H9 (cell line): ENCODE measurements at regions not wholly inside any gene's neighbourhood (a gene's known extent, or its start where the extent isn't known, plus 50 kb on each side); places are given as distances from the start of the nearest gene placed in this dataset.

Experiments used
- DNase-seq: peaks from one replicate; pipeline ENCODE4 v3.0.0-alpha.2; 2017
- H2AFZ ChIP-seq: one replicate; pipeline ENCODE4 v1.6.1; 2013; ENCODE audit warnings: mild to moderate bottlenecking, low read length, control low read depth, moderate library complexity
- H2AK5ac ChIP-seq: 2 replicates; pipeline ENCODE4 v1.6.1; 2013; ENCODE audit warnings: low read length, control low read depth, mixed read lengths; ENCODE audit not compliant: insufficient read length
- H2BK120ac ChIP-seq: one replicate; pipeline ENCODE4 v1.6.1; 2013; ENCODE audit warnings: low read depth, mild to moderate bottlenecking, low read length, control low read depth, inconsistent platforms; ENCODE audit not compliant: poor library complexity, severe bottlenecking
- H2BK12ac ChIP-seq: 2 replicates; pipeline ENCODE4 v1.6.1; 2013; ENCODE audit warnings: low read length, control low read depth, mixed read lengths, low read depth; ENCODE audit not compliant: insufficient read length
- H2BK15ac ChIP-seq: 2 replicates; pipeline ENCODE4 v1.6.1; 2013; ENCODE audit warnings: low read depth, low read length, control low read depth
- H2BK20ac ChIP-seq: one replicate; pipeline ENCODE4 v1.6.1; 2013; ENCODE audit warnings: low read depth, mild to moderate bottlenecking, low read length, control low read depth, inconsistent platforms; ENCODE audit not compliant: poor library complexity, severe bottlenecking
- H2BK5ac ChIP-seq: 2 replicates; pipeline ENCODE4 v1.6.1; 2013; ENCODE audit warnings: low read length, control low read depth, mixed read lengths; ENCODE audit not compliant: insufficient read length
- H3K14ac ChIP-seq: 2 replicates; pipeline ENCODE4 v1.6.1; 2013; ENCODE audit warnings: low read length, control low read depth; ENCODE audit not compliant: insufficient read depth
- H3K18ac ChIP-seq: 2 replicates; pipeline ENCODE4 v1.6.1; 2013; ENCODE audit warnings: low read depth, mild to moderate bottlenecking, mixed read lengths, low read length, control low read depth; ENCODE audit not compliant: insufficient read length
- H3K23ac ChIP-seq: 2 replicates; pipeline ENCODE4 v1.6.1; 2013; ENCODE audit warnings: low read length, control low read depth, mixed read lengths, low read depth; ENCODE audit not compliant: insufficient read length
- H3K23me2 ChIP-seq: 2 replicates; pipeline ENCODE4 v1.6.1; 2013; ENCODE audit warnings: low read depth, mild to moderate bottlenecking, mixed read lengths, low read length, control low read depth; ENCODE audit not compliant: insufficient read length, poor library complexity, severe bottlenecking
- H3K27ac ChIP-seq: 2 replicates; pipeline ENCODE4 v1.5.1; 2013; ENCODE audit warnings: low read length, control low read depth, mixed read lengths, low read depth; ENCODE audit not compliant: insufficient read length
- H3K27me3 ChIP-seq: 2 replicates; pipeline ENCODE4 v1.6.1; 2013; ENCODE audit warnings: low read length, control low read depth, inconsistent platforms; ENCODE audit not compliant: insufficient read depth
- H3K4ac ChIP-seq: 2 replicates; pipeline ENCODE4 v1.6.1; 2013; ENCODE audit warnings: low read depth, mild to moderate bottlenecking, control low read depth, inconsistent platforms, low read length, moderate library complexity
- H3K4me1 ChIP-seq: 2 replicates; pipeline ENCODE4 v1.6.1; 2013; ENCODE audit warnings: low read length, control low read depth, inconsistent platforms; ENCODE audit not compliant: insufficient read depth
- H3K4me2 ChIP-seq: 2 replicates; pipeline ENCODE4 v1.6.1; 2013; ENCODE audit warnings: low read length, control low read depth, mixed read lengths; ENCODE audit not compliant: insufficient read length, insufficient read depth
- H3K56ac ChIP-seq: 2 replicates; pipeline ENCODE4 v1.6.1; 2013; ENCODE audit warnings: low read depth, mild to moderate bottlenecking, mixed read lengths, low read length, control low read depth; ENCODE audit not compliant: insufficient read length
- H3K79me1 ChIP-seq: 2 replicates; pipeline ENCODE4 v1.6.1; 2013; ENCODE audit warnings: low read depth, mild to moderate bottlenecking, moderate library complexity, low read length, control low read depth, inconsistent platforms; ENCODE audit not compliant: insufficient read depth, poor library complexity, severe bottlenecking
- H3K79me2 ChIP-seq: 2 replicates; pipeline ENCODE4 v1.6.1; 2013; ENCODE audit warnings: low read length, control low read depth, inconsistent platforms; ENCODE audit not compliant: insufficient read depth
- H3K9ac ChIP-seq: 2 replicates; pipeline ENCODE4 v1.6.1; 2013; ENCODE audit warnings: low read length, control low read depth, mixed read lengths; ENCODE audit not compliant: insufficient read length; ENCODE audit errors: extremely low read depth
- H3K9me3 ChIP-seq: one replicate; pipeline ENCODE4 v1.6.1; 2013; ENCODE audit warnings: low read depth, low read length, inconsistent platforms; ENCODE audit not compliant: control insufficient read depth
- H3T11ph ChIP-seq: one replicate; pipeline ENCODE4 v1.6.1; 2013; ENCODE audit warnings: mild to moderate bottlenecking, low read length, control low read depth, inconsistent platforms
- H4K20me1 ChIP-seq: one replicate; pipeline ENCODE4 v1.6.1; 2013; ENCODE audit not compliant: control insufficient read depth, insufficient read length, insufficient read depth
- H4K5ac ChIP-seq: 2 replicates; pipeline ENCODE4 v1.6.1; 2013; ENCODE audit warnings: low read depth, mild to moderate bottlenecking, mixed read lengths, low read length, control low read depth; ENCODE audit not compliant: insufficient read length
- H4K8ac ChIP-seq: replicated peaks from 2 replicates; pipeline ENCODE4 v1.6.1; 2013; ENCODE audit warnings: low read length, control low read depth, mixed read lengths, low read depth; ENCODE audit not compliant: insufficient read length
- H4K91ac ChIP-seq: 2 replicates; pipeline ENCODE4 v1.6.1; 2013; ENCODE audit warnings: low read depth, mild to moderate bottlenecking, moderate library complexity, mixed read lengths, low read length, control low read depth; ENCODE audit not compliant: insufficient read length
- H3K27ac Mint-ChIP-seq, 3 experiments: 2 replicates in 2 of 3; 3 replicates in 1 of 3; pipeline ENCODE4 v1.8.0; 2020 to 2021; ENCODE audit warnings: mixed read lengths in 3 of 3, mild to moderate bottlenecking in 1 of 3, moderate library complexity in 1 of 3
- H3K27me3 Mint-ChIP-seq: 2 replicates; pipeline ENCODE4 v1.8.0; 2021; ENCODE audit warnings: low read depth, mild to moderate bottlenecking, moderate library complexity, mixed read lengths
- H3K36me3 Mint-ChIP-seq, 3 experiments: 2 replicates in 2 of 3; 3 replicates in 1 of 3; pipeline ENCODE4 v1.8.0; 2020 to 2021; ENCODE audit warnings: low read depth in 3 of 3, mixed read lengths in 3 of 3; ENCODE audit not compliant: insufficient read depth in 1 of 3
- H3K4me1 Mint-ChIP-seq, 2 experiments: 2 replicates each; pipeline ENCODE4 v1.8.0; 2020; ENCODE audit warnings: mixed read lengths in 2 of 2
- H3K4me3 Mint-ChIP-seq, 2 experiments: 2 replicates in 1 of 2; 3 replicates in 1 of 2; pipeline ENCODE4 v1.8.0; 2020 to 2021; ENCODE audit warnings: mild to moderate bottlenecking in 2 of 2, mixed read lengths in 2 of 2, moderate library complexity in 1 of 2
- H3K9me3 Mint-ChIP-seq, 2 experiments: 2 replicates in 1 of 2; 3 replicates in 1 of 2; pipeline ENCODE4 v1.8.0; 2020; ENCODE audit warnings: mild to moderate bottlenecking in 2 of 2, mixed read lengths in 2 of 2, moderate library complexity in 1 of 2
- WGBS: extraction: QIAGEN DNeasy Blood & Tissue Kit; methylation state at CpG from one replicate; pipeline ENCODE4 v1.1.7; 2013; ENCODE audit warnings: missing lambda C conversion rate, low lambda C conversion rate, mixed read lengths; ENCODE audit not compliant: insufficient read length; ENCODE audit errors: extremely low coverage; 5-methylcytosine and 5-hydroxymethylcytosine counted together
- TF ChIP-seq, protein P1 (sequence below): fragments of 200-600 bp; sonication (generic); conservative IDR thresholded peaks from 3 replicates; pipeline ENCODE4 v1.8.0; 2021; ENCODE audit warnings: antibody characterized with exemption, mild to moderate bottlenecking

DNA sequence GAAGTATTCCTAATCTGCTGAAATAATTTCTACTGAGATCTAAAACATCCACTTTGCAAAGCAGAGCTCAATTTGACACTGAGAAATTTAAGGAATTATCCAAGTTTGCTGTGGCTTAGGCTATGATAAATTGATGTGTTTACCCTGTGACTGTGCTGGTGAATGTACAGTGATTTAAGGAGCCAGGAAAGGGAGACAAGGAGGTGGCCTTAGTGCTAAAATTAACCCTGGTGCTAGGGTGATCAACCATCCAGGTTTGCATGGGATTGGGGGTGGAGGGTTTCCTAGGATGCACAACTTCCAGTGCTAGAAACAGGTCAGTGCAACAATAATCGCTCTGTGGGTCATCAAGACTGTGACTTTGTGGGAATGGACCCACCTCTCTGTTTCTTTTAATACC, 307.5 kb upstream of the SPRED2 start:
- Histone ChIP-seq H2AFZ (no peak overlapping the region), H4K5ac (no peak overlapping the region), H2BK20ac (no peak overlapping the region), H4K91ac (no peak overlapping the region), H3T11ph (no peak overlapping the region), H2AK5ac (no peak overlapping the region), H3K4me1 (no peaks in the 10 kb centered on the region), H3K4ac (no peak overlapping the region), H4K8ac (no peak overlapping the region), H2BK5ac (no peak overlapping the region), H2BK12ac (no peak overlapping the region), H3K18ac (no peak overlapping the region), H3K14ac (no peak overlapping the region), H3K4me2 (no peak overlapping the region), H2BK120ac (no peak overlapping the region), H3K79me2 (no peaks in the 10 kb centered on the region), H3K9me3 (no peaks in the 10 kb centered on the region), H4K20me1 (no peaks in the 10 kb centered on the region), H3K27ac (no peak overlapping the region), H3K56ac (no peak overlapping the region), H3K27me3 (no peaks in the 10 kb centered on the region), H2BK15ac (no peak overlapping the region), H3K23ac (no peak overlapping the region), H3K23me2 (no peaks in the 10 kb centered on the region), H3K79me1 (no peaks in the 10 kb centered on the region), H3K9ac (no peak overlapping the region)
- H3K36me3 Mint-ChIP-seq = no peaks in the 10 kb centered on the region
- TF ChIP-seq, protein P1, sequence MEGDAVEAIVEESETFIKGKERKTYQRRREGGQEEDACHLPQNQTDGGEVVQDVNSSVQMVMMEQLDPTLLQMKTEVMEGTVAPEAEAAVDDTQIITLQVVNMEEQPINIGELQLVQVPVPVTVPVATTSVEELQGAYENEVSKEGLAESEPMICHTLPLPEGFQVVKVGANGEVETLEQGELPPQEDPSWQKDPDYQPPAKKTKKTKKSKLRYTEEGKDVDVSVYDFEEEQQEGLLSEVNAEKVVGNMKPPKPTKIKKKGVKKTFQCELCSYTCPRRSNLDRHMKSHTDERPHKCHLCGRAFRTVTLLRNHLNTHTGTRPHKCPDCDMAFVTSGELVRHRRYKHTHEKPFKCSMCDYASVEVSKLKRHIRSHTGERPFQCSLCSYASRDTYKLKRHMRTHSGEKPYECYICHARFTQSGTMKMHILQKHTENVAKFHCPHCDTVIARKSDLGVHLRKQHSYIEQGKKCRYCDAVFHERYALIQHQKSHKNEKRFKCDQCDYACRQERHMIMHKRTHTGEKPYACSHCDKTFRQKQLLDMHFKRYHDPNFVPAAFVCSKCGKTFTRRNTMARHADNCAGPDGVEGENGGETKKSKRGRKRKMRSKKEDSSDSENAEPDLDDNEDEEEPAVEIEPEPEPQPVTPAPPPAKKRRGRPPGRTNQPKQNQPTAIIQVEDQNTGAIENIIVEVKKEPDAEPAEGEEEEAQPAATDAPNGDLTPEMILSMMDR = no peak
- WGBS = no CpG with 5 or more reads among the region's 1 CpG
- H3K27me3 Mint-ChIP-seq = no peaks in the 10 kb centered on the region; the same call in 1 of the 2 replicates
- H3K4me3 Mint-ChIP-seq = no peak overlapping the region
- no peaks in the 10 kb centered on the region for H3K4me1 Mint-ChIP-seq
- H3K27ac Mint-ChIP-seq = no peak overlapping the region; a peak in 1 of 7 replicates
- DNase-seq = no peak
- peaks cover 0 to 2% of the 10 kb centered on the region in 2 experiments; a peak in 1 of 5 replicates for H3K9me3 Mint-ChIP-seq
